ENCODE measurements at regions not wholly inside any gene's neighbourhood (a gene's known extent, or its start where the extent isn't known, plus 50 kb on each side); places are given as distances from the start of the nearest gene placed in this dataset.

- DNase-seq (ENCODE audit: low spot score) = no peak
Measured at GRCh38 chr3:188102861-188103547, 51.0 kb upstream of the LPP start.

GRCh38 chr3:188104050-188104449 lies 49.9 kb upstream of the LPP start:
- no peak for DNase-seq (ENCODE audit: low spot score)
